ENCODE measurements at regions not wholly inside any gene's neighbourhood (a gene's known extent, or its start where the extent isn't known, plus 50 kb on each side); places are given as distances from the start of the nearest gene placed in this dataset.
A peak's percentile ranks its signal among the peaks of the same experiment; 100 is the strongest.

- TF ChIP-seq CTCF (IDR thresholded peaks at IDR 0.05; ENCODE audit: low read depth, low read length) (peak; percentile 44), EZH2phosphoT487 (IDR thresholded peaks at IDR 0.05; ENCODE audit: low read depth) (no peak)
Observed at GRCh38 chr18:47680488-47680887, 250.0 kb downstream of the SMAD2 start.
